HT1080 (cell line): ENCODE measurements at regions not wholly inside any gene's neighbourhood (a gene's known extent, or its start where the extent isn't known, plus 50 kb on each side); places are given as distances from the start of the nearest gene placed in this dataset. TPM values are rescaled to one million over a fixed set of nuclear protein-coding genes. Genes with fewer than 3 reads are reported as not detected.

Experiments used
- DNase-seq: peaks from one replicate; pipeline ENCODE4 v3.0.0-alpha.2; 2015; ENCODE audit warnings: low read depth
- small RNA-seq: library from RNA; depleted of rRNA; stranded (forward); fragments of <200 nt; gene quantifications from one replicate; pipeline ENCODE3, GENCODE V24; 2014

- no peak for DNase-seq
Observed at GRCh38 chr2:215511454-215512346, 75.8 kb upstream of the FN1 start.

- DNase-seq: no peak
Observed at GRCh38 chr2:215507836-215508235, 72.0 kb upstream of the FN1 start.

- no peak for DNase-seq
Observed at GRCh38 chr2:215507136-215507535, 71.3 kb upstream of the FN1 start.

- DNase-seq: no peak
Observed at GRCh38 chr2:215506604-215506990, 70.7 kb upstream of the FN1 start.

GRCh38 chr2:215505044-215505786 lies 69.3 kb upstream of the FN1 start:
- peak; percentile 23 for DNase-seq

DNA sequence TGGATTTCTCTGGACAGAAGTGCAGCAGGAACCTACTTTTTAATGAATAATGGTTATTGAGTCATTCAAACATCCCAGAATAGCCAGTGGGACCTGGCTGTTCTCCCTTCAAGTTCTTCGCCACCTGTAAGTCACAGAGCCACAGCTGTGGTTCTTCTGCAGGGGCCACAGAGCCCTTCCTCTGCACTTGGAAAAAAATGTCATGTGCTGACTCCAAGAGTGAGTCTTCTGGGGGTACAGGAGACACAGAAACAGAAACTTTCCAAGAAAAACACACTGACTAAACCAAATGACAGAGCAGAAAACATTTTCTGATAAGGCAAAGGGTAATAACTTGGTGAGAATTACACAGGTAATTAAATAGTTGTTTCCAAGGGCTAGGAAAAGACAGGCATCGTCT lies 68.7 kb upstream of the FN1 start:
- no peak for DNase-seq

- DNase-seq: no peak
Observed at GRCh38 chr2:215503381-215503780, 67.5 kb upstream of the FN1 start.

- DNase-seq: no peak
Observed at GRCh38 chr2:215500466-215500865, 64.6 kb upstream of the FN1 start.

DNA sequence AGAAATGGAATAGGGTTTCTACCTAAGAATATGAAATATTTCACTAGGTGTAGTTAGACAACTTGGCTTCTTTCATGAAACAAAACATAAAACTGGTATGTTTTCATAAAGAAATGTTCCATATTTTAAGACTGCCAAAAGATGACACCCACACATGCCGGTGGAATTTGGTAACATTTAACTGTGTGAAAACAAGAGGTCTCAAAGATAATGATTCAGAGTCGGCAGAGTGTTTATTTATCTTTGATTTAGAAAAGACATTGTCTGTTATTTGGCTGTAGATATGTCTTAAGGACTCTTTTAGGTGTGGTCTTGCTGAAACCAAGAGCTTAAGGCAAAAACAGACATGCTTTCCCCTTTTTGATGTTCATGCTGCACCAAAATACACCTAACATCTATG lies 63.5 kb upstream of the FN1 start:
- no peak for DNase-seq

DNA sequence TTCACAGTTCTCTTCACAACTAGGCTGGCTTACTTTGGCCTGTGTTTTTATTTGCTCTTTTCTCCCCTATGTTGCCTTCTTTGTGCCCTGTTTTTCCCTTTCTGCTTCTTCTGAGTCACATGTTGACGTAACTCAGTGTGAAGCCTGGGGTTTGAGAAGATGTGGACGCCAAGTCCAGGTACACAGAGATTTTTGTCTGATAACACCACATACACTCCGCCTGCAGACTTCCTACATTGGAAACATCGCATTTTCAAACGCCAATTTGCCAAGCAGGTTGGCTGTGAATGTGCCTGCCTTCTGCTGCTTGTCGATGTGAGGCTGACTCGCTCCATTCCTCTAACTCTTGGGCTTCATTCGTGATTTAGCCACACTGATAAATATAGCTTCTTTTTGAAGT lies 62.6 kb upstream of the FN1 start:
- no peak for DNase-seq

- no peak for DNase-seq
Observed at GRCh38 chr2:215493376-215493775, 57.5 kb upstream of the FN1 start.

DNA sequence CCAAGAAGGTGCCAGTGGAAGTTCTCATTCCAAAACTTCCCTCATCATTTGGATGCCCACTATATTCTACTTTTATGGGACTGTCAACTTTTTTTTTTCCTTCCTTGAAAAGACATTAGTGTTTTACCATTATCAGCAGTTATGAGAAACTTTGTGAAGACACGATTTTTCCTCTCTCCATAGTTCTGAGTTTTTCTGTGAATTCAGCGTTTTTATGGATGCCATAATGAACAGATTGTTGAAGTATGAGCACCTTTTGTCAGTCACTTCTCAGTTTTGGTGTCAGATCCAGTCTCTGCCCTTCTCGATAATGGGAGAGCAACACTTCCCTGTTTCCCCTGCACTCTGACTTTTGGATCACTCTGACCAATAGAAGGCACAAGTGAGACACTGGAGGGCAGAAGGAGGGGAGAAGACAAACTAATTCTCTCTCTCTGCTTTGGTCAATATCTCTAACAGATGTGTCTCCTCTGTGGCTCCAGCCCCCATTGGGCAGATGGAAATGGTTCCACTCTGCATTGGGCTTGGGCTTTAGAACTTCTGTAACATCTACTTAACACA lies 53.5 kb upstream of the FN1 start:
- DNase-seq: no peak

DNA sequence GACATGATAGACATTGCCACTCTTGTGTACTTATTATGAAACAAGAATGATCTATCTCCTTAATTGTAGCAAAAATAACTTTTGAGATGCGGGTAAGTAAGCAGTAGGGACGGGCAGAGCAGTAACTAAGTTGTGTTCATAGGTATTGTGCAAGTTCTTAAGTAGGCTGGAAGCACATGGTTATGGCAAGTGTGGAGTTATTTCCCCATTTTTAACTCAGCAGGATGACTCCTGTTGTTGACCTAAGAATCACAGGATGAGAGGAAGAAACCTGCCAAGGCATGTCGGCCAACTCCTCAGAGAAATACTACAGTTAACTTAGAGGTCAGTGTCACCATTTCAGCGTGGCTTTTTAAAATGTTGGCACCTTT lies 51.1 kb upstream of the FN1 start:
- no peak for DNase-seq

DNA sequence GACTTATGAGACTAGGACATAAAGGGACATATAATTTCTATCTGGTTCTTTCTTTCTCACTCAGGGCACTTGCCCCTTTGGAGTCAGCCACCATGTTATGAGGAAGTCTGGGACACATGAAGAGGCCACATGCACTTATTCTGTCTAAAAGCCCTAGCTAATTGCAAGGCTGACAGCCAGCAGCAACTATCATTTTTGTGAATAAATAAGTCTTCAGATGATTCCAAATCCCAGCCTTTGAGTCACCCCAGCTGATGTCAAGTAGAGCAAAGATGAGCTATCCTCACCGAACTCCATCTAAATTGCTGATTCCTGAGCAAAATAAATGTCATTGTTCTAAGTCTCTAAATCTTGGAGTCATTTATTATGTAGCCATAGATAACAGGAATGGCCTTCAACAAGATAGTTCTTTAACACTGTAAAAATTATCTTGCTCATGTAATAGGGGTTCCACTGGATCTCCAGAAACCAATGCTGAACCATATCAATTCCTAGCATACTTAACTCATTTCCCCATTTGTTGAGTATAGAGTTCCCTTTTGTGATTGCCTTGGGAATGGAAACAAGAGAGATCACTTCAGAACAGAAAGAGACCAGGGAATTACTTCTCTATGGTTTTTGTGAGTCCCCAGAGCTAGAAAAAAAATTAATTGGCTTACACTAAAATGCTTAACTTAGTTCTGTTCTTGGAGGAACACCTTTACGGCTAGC lies 50.6 kb upstream of the FN1 start:
- DNase-seq: no peak

Small RNA genes lying in the stretch of these regions (small RNA-seq; reads per million reads assigned to genes)
- not detected for gene AC093850.1
